Body of pancreas (tissue), 4 donors: ENCODE measurements at regions not wholly inside any gene's neighbourhood (a gene's known extent, or its start where the extent isn't known, plus 50 kb on each side); places are given as distances from the start of the nearest gene placed in this dataset.

Experiments used
- ATAC-seq: fragments of 150-250 bp; one replicate; pipeline ENCODE4 v1.9.1; 2016
- DNase-seq, 4 donors: peaks; one replicate each; pipeline ENCODE4 v3.0.0-alpha.2; 2019
- H3K27ac ChIP-seq, 4 donors: fragments of 200-600 bp; sonication (generic); 1 replicate in 3 of 4; 2 replicates in 1 of 4; pipeline versions ENCODE4 v1.5.1 to v1.6.1; 2016 to 2019; ENCODE audit warnings: mild to moderate bottlenecking in 1 of 4, mixed read lengths in 1 of 4, moderate library complexity in 1 of 4
- H3K27me3 ChIP-seq, 2 donors: fragments of 200-600 bp; sonication (generic); one replicate each; pipeline ENCODE4 v1.6.0; 2016; ENCODE audit warnings: mild to moderate bottlenecking in 1 of 2
- H3K36me3 ChIP-seq, 2 donors: fragments of 200-600 bp; sonication (generic); replicated peaks in 1 of 2; 2 replicates each; pipeline ENCODE4 v1.5.1; 2016; ENCODE audit warnings: low read depth in 2 of 2; ENCODE audit not compliant: insufficient read depth in 1 of 2
- H3K4me1 ChIP-seq: fragments of 200-600 bp; sonication (generic); one replicate; pipeline ENCODE4 v1.6.0; 2016
- H3K4me3 ChIP-seq, 2 donors: fragments of 200-600 bp; sonication (generic); 1 replicate in 1 of 2; 2 replicates in 1 of 2; pipeline ENCODE4 v1.5.1; 2016 to 2019
- H3K9me3 ChIP-seq, 3 donors: fragments of 200-600 bp; sonication (generic); 1 replicate in 2 of 3; 2 replicates in 1 of 3; pipeline ENCODE4 v1.5.1; 2016
- POLR2A ChIP-seq, 3 donors: fragments of 450-650 bp; IDR thresholded peaks; one replicate each; pipeline ENCODE4 v1.6.1; 2016; ENCODE audit warnings: antibody characterized with exemption in 3 of 3, mild to moderate bottlenecking in 2 of 3
- WGBS, 2 donors: methylation state at CpG; one replicate each; pipeline ENCODE4 v1.1.5; 2017; 5-methylcytosine and 5-hydroxymethylcytosine counted together
- intact Hi-C: fragments of 100-400 bp; cut with DNase I; formaldehyde crosslinking; loops from one replicate; pipeline ENCODE4 v1.15.1; 2023
- TF ChIP-seq, protein P1 (sequence below), 7 experiments: fragments of 450-650 bp in 4 of 7; fragments of 200-600 bp in 3 of 7; sonication (generic) in 3 of 7; IDR thresholded peaks; one replicate each; pipeline ENCODE4 v1.5.1; 2016 to 2019; ENCODE audit warnings: antibody characterized with exemption in 7 of 7

DNA sequence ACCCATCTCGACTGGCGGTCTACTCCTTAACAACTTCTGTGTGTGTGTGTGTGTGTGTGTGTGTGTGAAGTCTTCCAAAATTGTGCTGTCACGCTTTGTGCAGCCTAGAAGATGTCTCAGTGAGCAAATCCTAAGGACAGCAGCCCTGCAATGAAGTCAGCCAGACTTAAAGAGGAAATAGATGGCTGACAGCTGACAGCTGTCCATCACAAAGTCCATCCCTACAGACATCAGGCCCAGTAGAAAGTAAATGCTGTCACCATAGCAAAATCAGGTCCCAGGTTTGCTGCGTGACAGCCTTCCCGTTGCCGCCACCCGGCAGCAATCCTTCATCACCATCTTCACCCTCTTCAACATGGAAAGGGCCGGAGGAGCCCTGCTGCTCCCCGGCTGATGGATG is 416.0 kb downstream of the SOX9 start:
- DNase-seq (no peak), ATAC-seq (no peak)
- TF ChIP-seq, protein P1, sequence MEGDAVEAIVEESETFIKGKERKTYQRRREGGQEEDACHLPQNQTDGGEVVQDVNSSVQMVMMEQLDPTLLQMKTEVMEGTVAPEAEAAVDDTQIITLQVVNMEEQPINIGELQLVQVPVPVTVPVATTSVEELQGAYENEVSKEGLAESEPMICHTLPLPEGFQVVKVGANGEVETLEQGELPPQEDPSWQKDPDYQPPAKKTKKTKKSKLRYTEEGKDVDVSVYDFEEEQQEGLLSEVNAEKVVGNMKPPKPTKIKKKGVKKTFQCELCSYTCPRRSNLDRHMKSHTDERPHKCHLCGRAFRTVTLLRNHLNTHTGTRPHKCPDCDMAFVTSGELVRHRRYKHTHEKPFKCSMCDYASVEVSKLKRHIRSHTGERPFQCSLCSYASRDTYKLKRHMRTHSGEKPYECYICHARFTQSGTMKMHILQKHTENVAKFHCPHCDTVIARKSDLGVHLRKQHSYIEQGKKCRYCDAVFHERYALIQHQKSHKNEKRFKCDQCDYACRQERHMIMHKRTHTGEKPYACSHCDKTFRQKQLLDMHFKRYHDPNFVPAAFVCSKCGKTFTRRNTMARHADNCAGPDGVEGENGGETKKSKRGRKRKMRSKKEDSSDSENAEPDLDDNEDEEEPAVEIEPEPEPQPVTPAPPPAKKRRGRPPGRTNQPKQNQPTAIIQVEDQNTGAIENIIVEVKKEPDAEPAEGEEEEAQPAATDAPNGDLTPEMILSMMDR (IDR thresholded peaks at IDR 0.05) = no peak
- TF ChIP-seq POLR2A (IDR thresholded peaks at IDR 0.05) = no peak
- intact Hi-C loops = loop anchor here (10.0 kb wide), 1 partner anchor 412 kb away; the partner anchor contains the start of gene SOX9
- no peak overlapping the region for H3K27ac ChIP-seq
- WGBS, 2 donors = 84 to 90% methylated on average over 9 of the region's 9 CpGs
- H3K27me3 ChIP-seq = no peaks in the 10 kb centered on the region
- H3K4me3 ChIP-seq = no peak overlapping the region
- H3K9me3 ChIP-seq = no peaks in the 10 kb centered on the region
- no peaks in the 10 kb centered on the region for H3K36me3 ChIP-seq
- H3K4me1 ChIP-seq = peaks cover 12% of the 10 kb centered on the region

DNA sequence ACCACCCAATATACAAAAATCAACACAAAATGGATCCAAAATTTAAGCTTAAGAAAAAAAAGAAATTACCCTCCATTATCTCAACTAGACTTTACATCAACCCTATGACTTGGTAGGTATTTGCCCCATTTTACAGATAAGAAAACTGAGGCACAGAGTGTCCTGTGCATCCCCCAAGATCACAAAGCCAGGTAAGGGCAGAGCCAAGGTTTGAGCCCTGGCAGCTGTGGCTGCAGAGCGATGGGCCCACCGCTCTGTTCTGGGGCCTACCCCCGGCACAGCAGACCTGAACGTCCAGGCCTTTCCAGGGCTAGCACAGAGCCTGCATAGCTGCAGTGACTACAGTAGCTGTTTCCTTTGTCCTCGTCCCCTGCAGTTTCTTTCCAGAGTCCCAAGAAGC is 417.6 kb downstream of the SOX9 start:
- Histone ChIP-seq H3K27me3 (no peaks in the 10 kb centered on the region), H3K27ac (peak overlapping the region in 3 of 4 donors; percentile 14 to 70 (median 67)), H3K4me1 (peaks cover 12% of the 10 kb centered on the region), H3K36me3 (no peaks in the 10 kb centered on the region), H3K4me3 (no peak overlapping the region), H3K9me3 (no peaks in the 10 kb centered on the region)
- 81 to 84% methylated on average over 5 of the region's 5 CpGs for WGBS, 2 donors
- no peak for TF ChIP-seq POLR2A (IDR thresholded peaks at IDR 0.05)
- TF ChIP-seq, protein P1 (IDR thresholded peaks at IDR 0.05) = no peak
- intact Hi-C loops = loop anchor here (10.0 kb wide), 1 partner anchor 414 kb away; the partner anchor contains the start of gene SOX9
- DNase-seq (no peak), ATAC-seq (no peak)

- peak in 2 of 4 donors; percentile 27 to 30 for DNase-seq
- 73 to 88% methylated on average over 11 to 13 of the region's 13 CpGs for WGBS, 2 donors
- Histone ChIP-seq H3K36me3 (no peaks in the 10 kb centered on the region), H3K4me1 (peaks cover 12% of the 10 kb centered on the region), H3K9me3 (no peaks in the 10 kb centered on the region), H3K27me3 (no peaks in the 10 kb centered on the region), H3K4me3 (no peak overlapping the region), H3K27ac (peak overlapping the region in 3 of 4 donors; percentile 14 to 70 (median 67))
- intact Hi-C loops = loop anchor here (10.0 kb wide), 1 partner anchor 414 kb away; the partner anchor contains the start of gene SOX9
- ATAC-seq = no peak
- TF ChIP-seq, protein P1 (IDR thresholded peaks at IDR 0.05) = no peak
- no peak for TF ChIP-seq POLR2A (IDR thresholded peaks at IDR 0.05)
Measured at GRCh38 chr17:72538901-72539352, 418.1 kb downstream of the SOX9 start.

- WGBS, 2 donors = 9 to 22% methylated on average over 10 to 42 of the region's 50 CpGs
- ATAC-seq (peak; percentile 97), DNase-seq (peak; percentile 75 to 84 (median 80))
- H3K27me3 ChIP-seq = no peaks in the 10 kb centered on the region
- intact Hi-C loops = loop anchor here (5.0 to 10.0 kb wide), 3 partner anchors 415 to 1425 kb away; partner anchors contain the start of gene SOX9
- no peaks in the 10 kb centered on the region for H3K36me3 ChIP-seq
- H3K4me3 ChIP-seq = no peak overlapping the region
- TF ChIP-seq POLR2A (IDR thresholded peaks at IDR 0.05) = peak in 2 of 3 donors; percentile 23 to 26
- TF ChIP-seq, protein P1 (IDR thresholded peaks at IDR 0.05) = peak; percentile 64 to 99 (median 98)
- no peaks in the 10 kb centered on the region for H3K9me3 ChIP-seq
- H3K4me1 ChIP-seq = peaks cover 12% of the 10 kb centered on the region
- H3K27ac ChIP-seq = peak overlapping the region in 3 of 4 donors; percentile 67 to 70 (median 70)
Measured at GRCh38 chr17:72539981-72540897, 419.4 kb downstream of the SOX9 start.
